H4 (cell line): ENCODE measurements at regions not wholly inside any gene's neighbourhood (a gene's known extent, or its start where the extent isn't known, plus 50 kb on each side); places are given as distances from the start of the nearest gene placed in this dataset.
"Not testable (repeated sequence)": the region's sequence is repeated elsewhere in the genome, so short reads cannot be mapped to it uniquely, and the experiment has no call there.

Experiments
- DNase-seq: peaks from one replicate; pipeline ENCODE4 v3.0.0-alpha.2; 2015; ENCODE audit warnings: low spot score

DNA sequence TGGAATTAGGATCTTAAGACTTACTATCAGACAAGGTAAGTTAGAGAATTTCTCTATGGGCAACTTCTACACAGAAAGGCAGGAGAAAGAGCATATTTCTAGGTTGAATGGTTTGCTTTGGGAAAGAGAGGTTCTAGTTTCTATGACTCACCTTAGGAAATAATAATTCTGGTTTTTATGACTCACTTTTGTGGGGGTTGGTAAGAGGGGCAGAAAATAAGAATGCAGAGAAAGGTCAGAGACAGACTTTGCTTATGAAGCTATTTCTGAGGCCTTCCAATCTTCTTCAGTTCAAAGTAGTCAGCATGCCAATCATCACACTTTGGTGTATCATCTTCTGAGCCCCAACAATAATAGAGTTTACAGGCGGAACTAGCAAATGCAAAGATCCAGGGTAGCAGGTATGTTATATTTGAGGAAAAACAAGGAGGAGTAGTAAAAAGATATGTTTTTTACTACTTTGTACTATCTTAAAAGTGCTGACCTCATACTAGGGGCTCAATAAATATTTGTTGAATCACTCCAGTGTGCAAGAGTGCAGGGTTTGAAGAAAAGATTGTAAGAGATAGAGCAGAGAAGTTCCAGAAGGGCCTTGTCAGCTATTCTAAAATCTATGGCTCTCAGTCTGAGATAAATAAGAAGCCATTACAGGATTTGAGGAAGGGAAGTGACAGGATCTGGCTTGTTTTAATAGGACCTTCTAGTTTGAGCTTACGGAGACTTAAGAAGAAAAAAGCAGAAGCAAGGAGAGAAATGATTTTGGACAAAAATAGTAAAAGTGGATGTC, 56.7 kb upstream of the LRFN5 start:
- DNase-seq: no peak

DNA sequence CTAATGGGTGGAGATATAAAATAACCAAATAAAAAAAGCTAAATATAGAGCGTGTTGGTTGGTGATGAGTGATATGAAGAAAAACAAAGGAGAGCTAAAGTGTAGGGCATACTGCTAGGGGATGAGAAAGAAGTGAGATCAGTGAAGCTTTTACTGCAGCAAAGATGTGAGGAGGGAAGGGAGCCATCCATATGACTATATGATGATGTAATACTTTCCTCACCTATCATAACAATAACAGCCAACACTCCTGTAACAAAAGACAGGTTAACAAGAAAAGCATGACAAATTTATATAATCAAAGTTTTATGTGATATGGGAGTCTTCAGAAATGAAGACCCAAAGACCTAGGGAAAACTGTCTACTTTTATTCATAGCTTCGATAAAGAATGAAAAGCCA, 57.4 kb upstream of the LRFN5 start:
- no peak for DNase-seq

DNA sequence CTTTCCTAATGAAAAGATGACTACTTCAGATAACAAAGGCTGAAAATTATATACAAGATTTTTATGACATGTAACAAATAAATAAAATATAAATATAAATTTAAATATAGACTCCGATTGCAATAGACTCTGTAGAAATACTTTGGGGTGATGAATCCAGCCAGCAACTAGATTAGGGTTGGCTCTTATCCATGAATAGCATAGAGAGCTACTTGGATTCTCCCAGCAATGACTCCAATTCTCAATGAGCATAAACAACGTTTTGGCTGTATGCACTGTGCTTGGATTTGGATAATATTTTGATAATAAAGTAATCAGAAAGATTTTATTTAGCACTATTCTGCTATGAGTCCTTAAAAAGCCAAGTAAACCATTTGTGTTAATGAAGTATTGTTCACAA, 58.0 kb upstream of the LRFN5 start:
- no peak for DNase-seq

DNA sequence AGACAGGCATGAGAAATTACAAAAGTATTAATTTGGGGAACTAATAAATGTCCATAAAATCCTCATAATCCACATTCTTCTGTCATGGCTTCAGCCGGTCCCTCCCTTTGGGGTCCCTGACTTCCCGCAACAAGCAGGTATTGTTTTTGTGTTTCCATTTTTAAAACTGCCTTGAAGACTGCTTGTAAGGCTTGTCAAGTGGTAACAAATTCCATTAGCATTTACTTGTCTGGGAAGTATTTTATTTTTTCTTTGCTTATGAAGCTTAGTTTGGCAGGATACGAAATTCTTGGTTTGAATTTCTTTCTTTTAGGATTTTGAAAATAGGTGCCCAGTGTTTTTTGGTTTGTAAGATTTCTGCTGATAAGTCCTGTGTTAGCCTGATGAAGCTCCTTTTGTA, 65.3 kb upstream of the LRFN5 start:
- DNase-seq: no peak

DNA sequence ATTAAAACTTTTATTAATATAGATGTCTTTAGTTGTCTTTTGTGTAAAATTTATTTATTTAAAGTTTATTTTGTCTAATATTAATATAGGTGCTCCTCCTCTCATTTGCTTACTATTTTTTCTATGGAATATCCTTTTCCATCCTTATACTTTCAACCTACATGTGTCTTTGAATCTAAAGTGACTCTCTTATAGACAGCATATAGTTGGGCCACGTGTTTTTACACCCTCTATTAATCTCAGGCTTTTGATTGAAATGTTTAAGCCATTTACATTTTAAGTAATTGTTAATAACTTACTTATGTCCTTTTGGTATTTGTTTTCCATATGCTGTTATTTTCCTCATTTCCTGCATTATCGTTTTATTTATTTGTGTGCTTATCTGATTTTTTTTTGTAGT, 74.4 kb upstream of the LRFN5 start:
- no peak for DNase-seq

DNA sequence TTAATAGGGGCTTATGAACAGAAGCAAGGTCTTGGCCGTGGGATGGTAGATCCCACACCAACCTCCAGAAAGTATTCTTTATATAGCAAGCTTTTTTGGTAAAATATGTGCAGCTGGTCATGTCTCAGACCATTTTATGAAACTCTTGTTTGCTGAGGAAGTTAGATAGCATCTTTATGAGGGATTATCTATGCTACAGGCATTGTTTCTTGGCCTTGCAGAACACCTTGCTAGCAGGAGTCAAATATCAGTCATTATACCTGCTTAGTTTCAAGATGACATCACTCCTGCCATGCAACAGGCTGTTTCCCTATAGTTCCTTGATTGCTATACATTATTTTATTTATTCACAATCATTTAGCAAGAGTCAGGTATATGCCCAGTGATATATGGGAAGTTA, 84.8 kb upstream of the LRFN5 start:
- no peak for DNase-seq

DNA sequence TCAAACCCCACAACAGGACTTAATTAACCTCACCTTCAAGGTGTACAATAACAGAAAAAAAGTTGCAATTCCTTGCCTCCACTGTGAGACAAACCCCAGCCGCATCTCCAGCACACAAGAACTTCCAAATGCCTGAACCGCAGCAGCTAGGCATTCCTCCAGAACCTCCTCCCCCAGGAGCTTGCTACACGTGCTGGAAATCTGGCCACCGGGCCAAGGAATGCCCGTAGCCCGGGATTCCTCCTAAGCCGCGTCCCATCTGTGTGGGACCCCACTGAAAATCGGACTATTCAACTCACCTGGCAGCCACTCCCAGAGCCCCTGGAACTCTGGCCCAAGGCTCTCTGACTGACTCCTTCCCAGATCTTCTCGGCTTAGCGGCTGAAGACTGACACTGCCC, 88.6 kb upstream of the LRFN5 start:
- not testable (repeated sequence) for DNase-seq

DNA sequence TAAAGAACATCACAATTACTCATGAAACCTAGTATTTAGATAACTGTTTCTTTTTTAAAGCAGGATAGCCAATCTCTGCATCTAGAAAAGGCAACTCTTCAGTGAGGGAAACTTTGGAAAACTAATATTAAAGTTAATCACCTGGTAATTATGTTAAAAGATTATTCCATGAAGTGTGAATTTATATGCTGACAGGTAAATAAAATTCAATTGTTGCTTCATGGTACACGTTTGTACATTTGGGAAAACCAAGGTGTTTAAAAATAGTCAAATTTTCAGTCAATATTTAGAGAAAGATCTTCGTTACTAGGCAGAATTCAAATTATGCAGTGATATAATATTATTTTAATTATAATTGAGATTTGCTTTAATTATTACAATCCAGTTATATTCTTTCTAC, 100.1 kb upstream of the LRFN5 start:
- no peak for DNase-seq

DNA sequence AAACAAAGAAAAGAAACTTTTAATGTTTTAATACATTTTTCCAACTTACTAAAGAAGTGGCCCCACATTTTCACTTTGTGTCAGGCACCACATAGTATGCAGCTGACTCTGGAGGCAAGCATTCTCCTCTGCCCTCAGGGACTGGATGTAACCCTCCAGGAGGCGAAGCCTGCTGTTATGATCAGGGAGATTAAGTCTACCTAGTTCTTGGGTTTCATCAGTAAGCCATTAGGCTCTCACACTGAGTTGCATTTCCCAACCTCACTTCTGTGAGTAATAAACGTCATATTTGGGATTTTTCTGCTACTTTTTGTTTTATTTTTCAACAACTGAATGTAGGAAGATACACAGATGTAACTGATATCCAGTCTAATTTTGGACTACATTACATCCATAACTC, 101.2 kb upstream of the LRFN5 start:
- DNase-seq: no peak

DNA sequence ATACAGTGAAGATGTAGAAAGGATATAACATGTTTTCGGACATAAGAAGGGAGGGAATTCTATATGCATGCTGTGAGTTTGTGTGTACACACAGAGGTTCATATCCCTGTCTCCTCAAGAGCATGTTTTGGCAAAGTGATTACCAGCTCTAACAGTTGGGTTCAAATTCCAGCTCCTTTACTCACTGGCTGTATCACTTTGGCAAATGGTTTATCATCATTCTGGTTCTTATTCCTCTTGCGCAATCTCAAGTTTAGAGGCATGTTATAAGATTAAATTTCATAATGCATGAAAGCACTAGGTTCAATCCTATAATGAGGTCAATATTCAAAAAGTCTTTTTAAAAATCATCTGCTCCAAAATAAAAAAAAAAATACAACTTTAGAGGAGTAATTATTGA, 107.7 kb upstream of the LRFN5 start:
- no peak for DNase-seq

DNA sequence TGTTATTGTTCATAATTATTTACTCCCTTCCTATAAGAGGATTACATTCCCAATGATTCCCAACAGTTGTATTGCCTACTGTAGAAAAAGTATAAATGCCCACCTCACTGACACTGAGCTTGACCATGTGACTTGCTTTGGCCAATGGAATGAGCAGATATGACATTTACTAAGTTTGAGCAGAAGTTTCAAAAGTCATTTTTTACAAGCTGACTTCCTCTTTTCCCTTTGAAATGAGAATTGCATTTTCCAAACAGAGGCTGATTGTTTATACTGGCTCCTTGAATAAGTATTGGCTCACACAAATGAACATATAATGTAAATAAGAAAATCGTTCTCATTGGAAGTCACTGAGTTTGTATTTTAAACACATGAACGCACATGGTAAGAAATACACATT, 116.4 kb upstream of the LRFN5 start:
- no peak for DNase-seq

DNA sequence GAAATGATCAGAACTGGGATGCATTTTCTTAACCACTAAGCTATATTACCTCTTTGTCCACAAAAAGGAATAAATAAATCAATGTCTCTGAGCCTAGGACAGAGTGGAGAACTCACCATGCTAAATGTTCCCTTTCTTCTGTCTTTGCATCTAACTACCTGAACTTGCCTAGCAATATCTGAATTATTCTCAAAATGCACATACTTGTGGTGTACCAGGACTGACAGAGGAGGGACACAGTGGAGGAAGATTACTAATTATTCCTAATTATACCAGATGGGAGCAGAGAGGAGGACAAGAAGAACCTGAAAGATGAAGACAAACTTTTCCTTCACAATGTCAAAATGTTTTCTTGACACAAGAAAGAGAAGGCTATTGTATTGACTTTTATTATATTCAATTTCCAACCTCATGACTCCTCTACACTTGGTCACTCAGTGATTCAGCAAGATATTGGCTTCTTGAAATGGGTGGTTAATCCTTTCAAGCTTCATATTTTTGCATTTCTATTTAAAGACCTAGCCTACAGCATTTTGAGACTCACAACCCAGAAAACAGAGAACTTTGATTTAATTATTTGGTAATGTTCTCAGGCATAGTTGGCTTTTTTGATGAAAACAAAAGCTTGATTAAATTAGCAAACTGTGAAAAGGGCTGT, 117.2 kb upstream of the LRFN5 start:
- DNase-seq: no peak

DNA sequence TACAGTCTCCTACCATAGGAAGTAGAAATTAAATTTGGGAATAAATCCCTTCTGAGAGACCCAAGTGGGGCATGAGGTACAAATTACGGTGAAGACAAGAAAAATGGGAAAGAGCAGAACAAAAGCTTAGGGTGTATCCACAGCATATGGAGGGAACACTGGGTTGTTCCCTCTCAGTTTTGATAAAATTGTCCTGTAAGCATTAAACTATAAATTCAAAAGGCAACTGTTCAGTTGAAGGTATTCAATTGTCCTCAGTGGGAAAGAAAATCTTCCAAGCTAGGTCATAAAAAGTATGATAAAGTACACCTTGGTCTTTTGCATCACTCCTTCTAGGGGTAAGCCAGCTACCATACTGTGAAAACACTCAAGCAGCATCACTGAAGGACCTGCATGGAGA, 118.3 kb upstream of the LRFN5 start:
- DNase-seq: no peak

DNA sequence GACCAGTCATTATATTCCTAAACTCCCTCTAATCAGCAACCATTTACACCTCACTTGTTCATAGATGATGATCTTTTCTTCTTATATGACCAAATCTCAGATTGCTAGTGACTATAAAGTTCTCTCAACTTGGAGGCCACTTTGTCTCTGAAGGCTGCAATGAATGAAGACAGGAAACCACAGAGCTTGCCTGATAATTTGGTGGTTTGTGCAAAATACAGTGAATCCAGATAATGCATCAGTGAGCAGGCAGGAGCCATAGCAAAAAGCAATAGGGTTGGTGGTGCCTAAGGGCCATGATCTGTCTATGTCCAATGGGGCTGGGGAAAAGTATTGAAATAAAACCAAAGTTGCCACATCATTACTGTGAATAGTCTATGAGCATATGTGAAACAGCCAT, 123.8 kb upstream of the LRFN5 start:
- no peak for DNase-seq

DNA sequence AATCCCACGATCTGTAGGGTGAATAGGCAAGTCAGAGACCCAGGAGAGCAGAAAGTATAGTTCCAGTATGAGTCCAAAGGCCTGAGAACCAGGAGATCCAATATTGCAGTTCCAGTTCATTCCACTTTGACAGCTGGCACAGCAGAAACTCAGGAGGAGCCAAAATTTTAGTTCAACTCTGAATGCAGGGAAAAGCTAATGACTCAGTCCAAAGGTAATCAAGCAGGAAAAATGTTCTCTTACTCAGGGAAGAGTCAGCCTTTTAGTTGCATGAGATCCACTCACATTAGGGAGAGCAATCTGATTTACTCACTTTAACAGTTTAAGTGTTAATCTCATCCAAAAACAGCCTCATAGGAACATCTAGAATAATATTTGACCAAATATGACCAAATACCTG, 130.2 kb upstream of the LRFN5 start:
- no peak for DNase-seq

DNA sequence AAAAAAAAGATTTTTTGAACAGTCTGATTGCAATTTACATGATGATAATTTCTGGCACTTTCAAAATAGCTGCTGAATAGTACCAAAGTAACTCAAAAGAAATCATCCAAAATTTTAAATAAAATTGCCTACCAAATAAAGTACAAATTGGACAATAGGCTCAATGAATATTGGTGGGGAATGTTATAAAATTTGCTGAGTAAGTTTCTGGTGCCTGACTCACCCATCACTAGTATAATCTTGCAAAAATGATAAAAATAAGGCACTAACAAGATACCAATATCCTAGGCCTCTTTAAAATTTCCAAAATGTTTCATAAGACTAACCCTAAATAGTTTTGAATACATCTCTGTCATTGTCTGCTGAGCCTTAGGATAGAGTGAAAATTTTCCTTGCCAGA, 145.3 kb upstream of the LRFN5 start:
- DNase-seq: no peak

DNA sequence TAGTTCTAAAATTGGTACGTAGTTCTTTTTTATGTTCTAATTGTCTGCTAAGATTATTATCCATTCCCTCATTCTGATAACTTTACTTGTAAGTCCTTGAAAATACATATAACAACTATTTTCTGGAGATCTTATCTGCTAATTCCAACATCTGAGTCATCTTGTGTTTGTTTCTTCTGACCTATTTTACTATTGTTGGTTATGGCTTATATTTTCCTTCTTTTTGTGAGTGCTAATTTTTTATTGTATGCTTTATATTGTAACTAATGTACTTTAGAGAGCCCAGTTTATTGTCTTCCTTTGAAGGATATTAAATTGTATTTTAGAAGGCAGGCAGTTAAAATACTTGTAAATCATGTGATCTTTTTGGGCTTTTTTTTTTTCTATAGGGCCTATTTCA, 149.3 kb upstream of the LRFN5 start:
- DNase-seq: no peak

DNA sequence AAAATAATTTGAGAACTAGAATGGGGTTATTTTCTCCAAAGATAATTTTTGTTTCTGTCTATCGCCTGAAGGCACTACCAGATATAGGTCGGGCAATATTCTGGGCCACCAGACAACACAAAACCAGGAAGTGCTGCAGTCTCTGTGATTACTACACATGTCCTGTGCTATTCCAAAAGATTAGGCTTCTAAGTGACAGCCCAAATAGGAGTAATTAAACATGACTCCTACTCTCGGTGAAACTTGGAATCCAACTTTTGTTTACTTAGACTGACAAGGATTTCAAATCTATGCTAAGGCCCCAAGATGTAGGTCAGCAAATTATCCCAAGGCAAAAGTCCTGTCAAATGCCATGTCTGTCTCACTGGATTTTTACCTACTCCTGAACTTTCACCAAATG, 157.6 kb upstream of the LRFN5 start:
- DNase-seq: no peak

DNA sequence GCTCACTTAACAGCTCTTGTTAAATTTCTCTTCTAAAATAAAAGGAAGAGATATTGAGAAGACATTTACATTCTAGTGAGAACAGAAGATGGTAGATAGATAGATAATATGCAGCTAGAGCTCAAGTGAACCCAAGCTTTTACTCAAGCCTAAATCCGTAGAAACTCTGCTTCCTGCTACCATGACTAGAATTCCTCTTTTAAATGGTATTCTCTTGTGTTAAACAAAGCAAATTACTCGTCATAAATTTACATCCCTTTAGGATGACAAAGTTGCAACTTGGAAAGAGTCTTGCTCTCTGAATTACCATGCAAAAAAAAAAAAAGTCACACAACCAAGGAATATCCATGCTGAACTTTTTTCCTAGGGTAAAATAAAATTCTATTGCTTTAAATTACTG, 160.7 kb upstream of the LRFN5 start:
- DNase-seq: no peak

DNA sequence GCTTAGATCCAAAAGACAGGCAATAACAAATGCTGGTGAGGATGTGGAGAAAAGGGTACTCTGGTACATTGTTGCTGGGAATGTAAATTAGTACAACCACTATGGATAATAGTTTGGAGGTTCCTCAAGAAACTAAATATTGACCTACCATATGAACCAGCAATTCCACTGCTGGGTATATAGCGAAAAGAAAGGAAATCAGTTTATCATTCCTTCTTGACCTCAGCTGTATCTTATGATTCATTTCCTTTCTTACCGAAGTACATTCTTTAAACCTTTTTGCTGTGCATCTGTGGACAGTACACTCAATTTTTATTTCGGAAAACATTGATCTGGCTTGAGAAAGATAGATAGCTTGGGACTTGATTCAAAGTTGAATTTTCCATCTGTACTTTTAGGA, 183.2 kb upstream of the LRFN5 start:
- DNase-seq: no peak

DNA sequence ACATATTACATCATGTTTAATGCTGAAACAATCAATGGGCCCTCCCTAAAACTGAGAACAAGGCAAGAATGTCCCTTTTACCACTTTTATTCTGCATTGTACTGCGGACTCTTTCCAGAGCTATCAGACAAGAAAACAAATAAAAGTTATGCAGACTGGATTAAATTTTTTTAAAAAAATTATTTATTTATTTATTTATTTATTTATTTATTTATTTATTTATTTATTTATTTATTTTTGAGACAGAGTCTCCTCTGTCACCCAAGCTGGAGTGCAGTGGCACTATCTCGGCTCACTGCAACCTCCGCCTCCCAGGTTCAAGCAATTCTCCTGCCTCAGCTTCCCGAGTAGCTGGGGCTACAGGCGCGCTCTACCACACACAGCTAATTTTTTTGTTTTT, 185.4 kb upstream of the LRFN5 start:
- DNase-seq: not testable (repeated sequence)

DNA sequence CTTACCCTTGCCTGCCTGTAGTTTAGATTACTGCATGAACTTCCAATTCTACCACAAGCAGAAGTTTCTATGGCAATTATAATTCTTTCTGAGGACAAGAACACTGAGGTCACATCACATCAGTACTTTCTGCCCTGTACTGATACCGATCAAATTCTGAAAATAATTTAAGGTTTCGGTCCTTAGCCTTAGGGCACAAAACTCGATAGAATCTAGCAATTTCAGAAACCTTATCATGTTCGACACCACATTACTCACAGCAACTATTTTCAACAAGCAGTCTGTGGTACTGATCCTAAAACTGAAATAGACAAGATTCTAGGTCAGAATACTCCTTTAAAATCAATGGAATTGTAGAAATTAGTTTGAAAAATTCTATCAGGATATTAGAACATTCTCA, 187.0 kb upstream of the LRFN5 start:
- no peak for DNase-seq

DNA sequence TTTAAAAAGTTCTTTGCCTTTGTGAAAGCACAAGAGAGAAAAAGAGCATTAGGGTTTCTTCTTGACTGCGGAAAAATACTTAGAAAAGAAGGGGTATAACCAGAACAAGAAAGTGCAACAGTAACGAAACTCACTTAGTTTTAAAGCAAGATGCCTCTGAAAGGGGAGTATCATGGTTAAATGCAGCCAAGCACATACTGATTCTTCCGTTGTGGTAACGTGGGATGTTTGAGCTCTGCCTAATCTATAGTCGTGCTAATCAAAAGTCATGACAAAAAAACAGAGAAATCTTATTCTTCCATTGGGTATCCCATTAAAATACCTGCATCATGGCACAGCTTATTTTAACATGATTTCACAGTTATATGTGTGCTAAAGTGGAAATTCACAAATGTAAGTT, 187.8 kb upstream of the LRFN5 start:
- DNase-seq: no peak

DNA sequence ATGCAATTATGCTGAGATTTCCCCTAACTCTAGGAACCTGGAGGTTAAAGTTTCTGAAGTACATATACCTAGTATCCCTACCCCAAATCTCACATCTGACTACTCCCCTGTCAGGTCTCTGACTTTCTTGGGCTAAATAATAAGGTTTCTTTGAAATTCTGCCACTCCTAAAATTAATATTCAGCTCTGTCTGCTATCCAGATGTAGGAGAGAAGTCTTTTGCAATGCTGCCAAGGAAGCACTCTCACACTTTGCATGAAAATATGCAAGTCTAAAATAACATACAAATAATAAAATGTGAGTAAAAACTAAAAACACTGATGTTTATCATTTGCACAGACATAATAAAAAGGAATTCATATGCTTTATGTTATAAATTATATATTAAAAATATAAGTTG, 196.9 kb upstream of the LRFN5 start:
- DNase-seq: no peak
